Non-pigmented ciliary epithelial cell (primary cell): ENCODE measurements at regions not wholly inside any gene's neighbourhood (a gene's known extent, or its start where the extent isn't known, plus 50 kb on each side); places are given as distances from the start of the nearest gene placed in this dataset.
"Not testable (repeated sequence)": the region's sequence is repeated elsewhere in the genome, so short reads cannot be mapped to it uniquely, and the experiment has no call there.

Source experiments
- DNase-seq: peaks from one replicate; pipeline ENCODE4 v3.0.0-alpha.2; 2010; ENCODE audit warnings: low read depth

GRCh38 chr1:224061436-224061835 is 52.5 kb upstream of the FBXO28 start:
- no peak for DNase-seq

GRCh38 chr1:224059897-224060427 is 53.9 kb upstream of the FBXO28 start:
- no peak for DNase-seq

GRCh38 chr1:224058303-224058702 is 55.6 kb upstream of the FBXO28 start:
- DNase-seq = no peak

GRCh38 chr1:224057461-224058199 is 56.3 kb upstream of the FBXO28 start:
- DNase-seq = no peak

GRCh38 chr1:224054611-224055010 is 59.3 kb upstream of the FBXO28 start:
- no peak for DNase-seq

GRCh38 chr1:224054012-224054411 is 59.9 kb upstream of the FBXO28 start:
- DNase-seq = no peak

GRCh38 chr1:224053456-224053855 is 60.5 kb upstream of the FBXO28 start:
- DNase-seq = no peak

- DNase-seq = no peak
These were observed 61.1 kb upstream of the FBXO28 start for GRCh38 chr1:224052772-224053171.

GRCh38 chr1:224051782-224052181 is 62.1 kb upstream of the FBXO28 start:
- not testable (repeated sequence) for DNase-seq

GRCh38 chr1:224051086-224051406 is 62.9 kb upstream of the FBXO28 start:
- no peak for DNase-seq

- DNase-seq = no peak
These were observed 66.4 kb upstream of the FBXO28 start for GRCh38 chr1:224047538-224047937.

- no peak for DNase-seq
These were observed 68.4 kb upstream of the FBXO28 start for GRCh38 chr1:224045556-224045955.

- no peak for DNase-seq
These were observed 69.5 kb upstream of the FBXO28 start for GRCh38 chr1:224044420-224044819.

GRCh38 chr1:224042557-224043118 is 71.3 kb upstream of the FBXO28 start:
- no peak for DNase-seq

GRCh38 chr1:224041032-224041431 is 72.9 kb upstream of the FBXO28 start:
- DNase-seq = no peak

- DNase-seq = not testable (repeated sequence)
These were observed 73.5 kb upstream of the FBXO28 start for GRCh38 chr1:224040423-224040822.

GRCh38 chr1:224040006-224040405 is 73.9 kb upstream of the FBXO28 start:
- not testable (repeated sequence) for DNase-seq

GRCh38 chr1:224038832-224039231 is 75.1 kb upstream of the FBXO28 start:
- not testable (repeated sequence) for DNase-seq

- DNase-seq = not testable (repeated sequence)
These were observed 76.5 kb upstream of the FBXO28 start for GRCh38 chr1:224037362-224037761.

- DNase-seq = not testable (repeated sequence)
These were observed 81.2 kb upstream of the FBXO28 start for GRCh38 chr1:224032608-224033276.

GRCh38 chr1:224031986-224032385 is 81.9 kb upstream of the FBXO28 start:
- DNase-seq = not testable (repeated sequence)

GRCh38 chr1:224030257-224030656 is 83.7 kb upstream of the FBXO28 start:
- DNase-seq = not testable (repeated sequence)
